Breast epithelium (tissue), 4 donors: ENCODE measurements at regions not wholly inside any gene's neighbourhood (a gene's known extent, or its start where the extent isn't known, plus 50 kb on each side); places are given as distances from the start of the nearest gene placed in this dataset.
"Not testable (repeated sequence)": the region's sequence is repeated elsewhere in the genome, so short reads cannot be mapped to it uniquely, and the experiment has no call there.

Experiments used
- DNase-seq, 2 donors: peaks; one replicate each; pipeline ENCODE4 v3.0.0-alpha.2; 2019; ENCODE audit warnings: low spot score in 2 of 2
- H3K27ac ChIP-seq, 2 donors: fragments of 200-600 bp; sonication (generic) in 1 of 2; one replicate each; pipeline ENCODE4 v1.5.1; 2016 to 2019; ENCODE audit warnings: mild to moderate bottlenecking in 1 of 2
- H3K27me3 ChIP-seq, 2 donors: fragments of 200-600 bp; sonication (generic) in 1 of 2; one replicate each; pipeline versions ENCODE4 v1.5.1 to v1.6.0; 2017 to 2019; ENCODE audit warnings: control low read depth in 1 of 2, mild to moderate bottlenecking in 1 of 2
- H3K36me3 ChIP-seq: fragments of 200-600 bp; one replicate; pipeline ENCODE4 v1.5.1; 2019
- H3K4me1 ChIP-seq, 2 donors: fragments of 200-600 bp; sonication (generic); one replicate each; pipeline ENCODE4 v1.5.1; 2016 to 2019; ENCODE audit warnings: control low read depth in 1 of 2
- H3K4me3 ChIP-seq, 3 donors: fragments of 200-600 bp; sonication (generic); 1 replicate in 2 of 3; 2 replicates in 1 of 3; pipeline ENCODE4 v1.5.1; 2016 to 2019; ENCODE audit warnings: mild to moderate bottlenecking in 3 of 3, moderate library complexity in 2 of 3
- H3K9me3 ChIP-seq, 2 donors: fragments of 200-600 bp; sonication (generic) in 1 of 2; one replicate each; pipeline ENCODE4 v1.5.1; 2016 to 2019; ENCODE audit warnings: control low read depth in 1 of 2
- POLR2A ChIP-seq: fragments of 450-650 bp; IDR thresholded peaks from one replicate; pipeline ENCODE4 v1.6.1; 2016; ENCODE audit warnings: antibody characterized with exemption, mild to moderate bottlenecking, moderate library complexity
- POLR2AphosphoS5 ChIP-seq, 3 donors: sonication (generic); formaldehyde crosslinking; IDR thresholded peaks; one replicate each; pipeline ENCODE4 v1.6.1; 2017; ENCODE audit warnings: antibody characterized with exemption in 3 of 3
- intact Hi-C: fragments of 100-400 bp; cut with DNase I; formaldehyde crosslinking; loops from one replicate; pipeline ENCODE4 v1.15.1; 2023; ENCODE audit warnings: low total_unique reads
- TF ChIP-seq, protein P1 (sequence below), 3 donors: fragments of 450-650 bp; IDR thresholded peaks; one replicate each; pipeline ENCODE4 v1.5.1; 2016 to 2017; ENCODE audit warnings: antibody characterized with exemption in 3 of 3, mild to moderate bottlenecking in 3 of 3, moderate library complexity in 3 of 3

GRCh38 chr16:88274126-88274750 is 108.5 kb upstream of the ZNF469 start:
- DNase-seq, result peak in 1 of 2 donors; percentile 20
- peak overlapping the region in 1 of 3 donors; percentile 37 for H3K4me3 ChIP-seq
- H3K4me1 ChIP-seq, H3K27me3 ChIP-seq, intact Hi-C loops, H3K9me3 ChIP-seq, H3K36me3 ChIP-seq: not testable (repeated sequence)
- peak in 1 of 3 donors; percentile 16 for TF ChIP-seq POLR2AphosphoS5 (IDR thresholded peaks at IDR 0.05)
- H3K27ac ChIP-seq, result peak overlapping the region; percentile 36 to 78

- no peaks in the 10 kb centered on the region for H3K27me3 ChIP-seq
- DNase-seq, result no peak
- intact Hi-C loops, result no loop called here
- TF ChIP-seq POLR2A, result no peak
- TF ChIP-seq, protein P1, sequence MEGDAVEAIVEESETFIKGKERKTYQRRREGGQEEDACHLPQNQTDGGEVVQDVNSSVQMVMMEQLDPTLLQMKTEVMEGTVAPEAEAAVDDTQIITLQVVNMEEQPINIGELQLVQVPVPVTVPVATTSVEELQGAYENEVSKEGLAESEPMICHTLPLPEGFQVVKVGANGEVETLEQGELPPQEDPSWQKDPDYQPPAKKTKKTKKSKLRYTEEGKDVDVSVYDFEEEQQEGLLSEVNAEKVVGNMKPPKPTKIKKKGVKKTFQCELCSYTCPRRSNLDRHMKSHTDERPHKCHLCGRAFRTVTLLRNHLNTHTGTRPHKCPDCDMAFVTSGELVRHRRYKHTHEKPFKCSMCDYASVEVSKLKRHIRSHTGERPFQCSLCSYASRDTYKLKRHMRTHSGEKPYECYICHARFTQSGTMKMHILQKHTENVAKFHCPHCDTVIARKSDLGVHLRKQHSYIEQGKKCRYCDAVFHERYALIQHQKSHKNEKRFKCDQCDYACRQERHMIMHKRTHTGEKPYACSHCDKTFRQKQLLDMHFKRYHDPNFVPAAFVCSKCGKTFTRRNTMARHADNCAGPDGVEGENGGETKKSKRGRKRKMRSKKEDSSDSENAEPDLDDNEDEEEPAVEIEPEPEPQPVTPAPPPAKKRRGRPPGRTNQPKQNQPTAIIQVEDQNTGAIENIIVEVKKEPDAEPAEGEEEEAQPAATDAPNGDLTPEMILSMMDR (IDR thresholded peaks at IDR 0.05), result no peak
- TF ChIP-seq POLR2AphosphoS5 (IDR thresholded peaks at IDR 0.05), result no peak
- H3K4me3 ChIP-seq, result peak overlapping the region in 1 of 3 donors; percentile 37
- no peaks in the 10 kb centered on the region for H3K36me3 ChIP-seq
- H3K27ac ChIP-seq, result peak overlapping the region; percentile 36 to 78
- H3K4me1 ChIP-seq, result no peaks in the 10 kb centered on the region
- H3K9me3 ChIP-seq, result no peaks in the 10 kb centered on the region
Observed at GRCh38 chr16:88274847-88275246, 107.9 kb upstream of the ZNF469 start.

DNA sequence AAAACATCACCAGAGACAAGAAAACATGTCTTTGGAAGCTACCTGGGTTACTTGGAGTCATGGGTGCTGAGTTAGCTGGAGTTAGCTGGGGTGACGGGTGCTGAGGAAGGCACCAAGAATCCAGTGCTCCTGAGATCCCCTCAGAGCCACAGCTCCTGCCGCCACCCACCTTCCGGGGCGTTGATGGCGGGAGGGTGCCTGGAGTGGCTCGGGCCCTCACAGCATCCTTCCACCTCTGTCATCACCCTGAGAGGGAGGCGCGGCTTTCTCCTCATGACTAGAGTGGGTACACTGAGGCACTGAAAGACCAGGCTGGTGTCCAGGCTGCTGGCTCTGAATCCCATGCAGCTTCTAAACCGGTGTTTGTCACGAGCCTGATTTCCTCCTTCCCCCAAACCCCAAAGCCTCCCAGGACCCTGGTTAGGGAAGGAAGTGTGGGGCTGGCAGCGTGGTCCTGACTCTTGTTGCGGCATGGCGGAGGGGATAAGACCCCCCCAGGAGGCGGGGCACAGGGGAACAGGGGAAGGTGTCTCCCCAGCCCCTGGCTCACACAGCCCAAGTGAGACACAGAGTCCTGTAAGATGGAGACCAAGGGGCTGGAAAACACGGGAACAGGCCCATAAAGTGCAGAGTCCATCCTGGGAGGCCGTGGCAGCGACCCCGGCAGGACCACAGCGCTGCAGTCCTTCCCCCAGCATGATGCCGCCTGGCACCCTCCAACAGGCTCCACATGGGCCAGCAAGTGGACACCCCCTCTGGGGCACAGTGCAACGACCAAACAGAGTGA is 107.2 kb upstream of the ZNF469 start:
- intact Hi-C loops, H3K4me3 ChIP-seq, DNase-seq, H3K27me3 ChIP-seq, H3K9me3 ChIP-seq, H3K36me3 ChIP-seq, H3K4me1 ChIP-seq: not testable (repeated sequence)
- H3K27ac ChIP-seq, result peak overlapping the region in 1 of 2 donors; percentile 78

- H3K4me3 ChIP-seq, H3K4me1 ChIP-seq, DNase-seq, H3K9me3 ChIP-seq, H3K36me3 ChIP-seq, intact Hi-C loops, H3K27ac ChIP-seq, H3K27me3 ChIP-seq: not testable (repeated sequence)
Observed at GRCh38 chr16:88276123-88276588, 106.6 kb upstream of the ZNF469 start.

- Histone ChIP-seq H3K4me3 (no peak overlapping the region), H3K27me3 (no peaks in the 10 kb centered on the region), H3K4me1 (no peaks in the 10 kb centered on the region), H3K27ac (no peak overlapping the region), H3K9me3 (no peaks in the 10 kb centered on the region), H3K36me3 (no peaks in the 10 kb centered on the region)
- TF ChIP-seq POLR2AphosphoS5 (IDR thresholded peaks at IDR 0.05) (no peak), POLR2A (no peak)
- TF ChIP-seq, protein P1 (IDR thresholded peaks at IDR 0.05), result no peak
- no peak for DNase-seq
- intact Hi-C loops, result no loop called here
Observed at GRCh38 chr16:88276591-88276990, 106.2 kb upstream of the ZNF469 start.

DNA sequence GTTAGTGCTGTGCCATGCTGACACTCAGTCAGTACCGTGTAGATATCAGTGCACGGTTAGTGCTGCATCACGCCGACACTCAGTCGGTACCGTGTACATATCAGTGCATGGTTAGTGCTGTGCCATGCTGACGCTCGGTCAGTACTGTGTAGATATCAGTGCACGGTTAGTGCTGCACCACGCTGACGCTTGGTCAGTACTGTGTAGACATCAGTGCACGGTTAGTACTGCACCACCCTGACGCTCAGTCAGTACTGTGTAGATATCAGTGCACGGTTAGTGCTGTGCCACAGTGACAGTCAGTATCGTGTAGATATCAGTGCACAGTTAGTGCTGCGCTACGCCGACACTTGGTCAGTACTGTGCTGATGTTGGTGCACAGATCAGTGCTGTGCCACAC is 102.8 kb upstream of the ZNF469 start:
- H3K36me3 ChIP-seq, result no peaks in the 10 kb centered on the region
- intact Hi-C loops, result no loop called here
- TF ChIP-seq, protein P1 (IDR thresholded peaks at IDR 0.05), result no peak
- TF ChIP-seq POLR2A (no peak), POLR2AphosphoS5 (IDR thresholded peaks at IDR 0.05) (no peak)

More for the DNA sequence above, 102.8 kb upstream of the ZNF469 start:
- Histone ChIP-seq H3K9me3 (no peaks in the 10 kb centered on the region), H3K27me3 (no peaks in the 10 kb centered on the region), H3K27ac (no peak overlapping the region), H3K4me3 (no peak overlapping the region), H3K4me1 (no peaks in the 10 kb centered on the region)
- no peak for DNase-seq
